GM12873 (cell line): ENCODE measurements at regions not wholly inside any gene's neighbourhood (a gene's known extent, or its start where the extent isn't known, plus 50 kb on each side); places are given as distances from the start of the nearest gene placed in this dataset.

Source experiments
- CTCF ChIP-seq: IDR thresholded peaks from 2 replicates; pipeline ENCODE4 v1.5.1; 2012; ENCODE audit warnings: low read depth, mild to moderate bottlenecking, moderate library complexity, low read length, control low read depth; ENCODE audit not compliant: insufficient read depth; ENCODE audit errors: missing control alignments

- TF ChIP-seq CTCF, result no peak
Measured at GRCh38 chr1:4006676-4007374, 106.8 kb upstream of the C1orf174 start.

GRCh38 chr1:4010284-4010683, 110.2 kb upstream of the C1orf174 start:
- TF ChIP-seq CTCF, result no peak

GRCh38 chr1:4010814-4011605, 110.9 kb upstream of the C1orf174 start:
- no peak for TF ChIP-seq CTCF

- no peak for TF ChIP-seq CTCF
Measured at GRCh38 chr1:4016351-4017130, 116.5 kb upstream of the C1orf174 start.

- TF ChIP-seq CTCF, result no peak
Measured at GRCh38 chr1:4017636-4018365, 117.7 kb upstream of the C1orf174 start.

GRCh38 chr1:4018466-4019146, 118.5 kb upstream of the C1orf174 start:
- no peak for TF ChIP-seq CTCF
